Activated T-helper 2 cell treated with anti-CD3 and anti-CD28 coated beads, Interferon-gamma antibody, Interleukin-2, Interleukin-4, amounts not matched to agents 10 μg/mL and 5 μg/mL and 100 μg/mL, durations not matched to agents 14 hours and 24 hours and 36 hours (primary cell): ENCODE measurements at regions not wholly inside any gene's neighbourhood (a gene's known extent, or its start where the extent isn't known, plus 50 kb on each side); places are given as distances from the start of the nearest gene placed in this dataset.

ENCODE experiments used
- DNase-seq: peaks from one replicate; pipeline ENCODE4 v3.0.0; 2021; ENCODE audit warnings: low spot score
- H3K27ac Mint-ChIP-seq: one replicate; pipeline ENCODE4 v1.8.0; 2021; ENCODE audit warnings: mixed read lengths
- H3K27me3 Mint-ChIP-seq: one replicate; pipeline ENCODE4 v1.8.0; 2021; ENCODE audit warnings: low read depth, mixed read lengths
- H3K36me3 Mint-ChIP-seq: one replicate; pipeline ENCODE4 v1.8.0; 2021; ENCODE audit warnings: low read depth, mixed read lengths
- H3K4me1 Mint-ChIP-seq: one replicate; pipeline ENCODE4 v1.8.0; 2021; ENCODE audit warnings: low read depth, mixed read lengths
- H3K4me3 Mint-ChIP-seq: one replicate; pipeline ENCODE4 v1.8.0; 2021; ENCODE audit warnings: low read depth, mild to moderate bottlenecking, moderate library complexity, mixed read lengths
- H3K9me3 Mint-ChIP-seq: one replicate; pipeline ENCODE4 v1.8.0; 2021; ENCODE audit warnings: mixed read lengths
- intact Hi-C: fragments of 100-400 bp; cut with micrococcal nuclease; formaldehyde crosslinking; loops from one replicate; pipeline ENCODE4 v1.15.1; 2023

DNA sequence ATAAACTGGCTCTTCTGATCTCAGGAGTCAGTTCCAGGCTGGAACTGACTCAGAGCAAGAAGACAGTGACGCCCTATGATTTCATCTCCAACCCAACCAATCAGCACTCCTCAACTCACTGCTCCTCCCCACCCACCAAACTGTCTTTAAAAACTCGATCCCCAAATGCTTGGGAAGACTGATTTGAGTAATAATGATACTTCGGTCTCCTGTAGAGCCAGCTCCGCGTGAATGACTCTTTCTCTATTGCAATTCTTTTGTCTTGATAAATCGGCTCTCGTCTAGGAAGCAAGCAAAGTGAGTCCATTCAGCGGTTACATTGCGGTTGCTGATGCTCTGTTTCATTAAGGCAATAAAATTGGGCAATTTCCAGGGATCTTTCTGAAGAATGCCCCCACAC is 1025.3 kb upstream of the CNTNAP5 start:
- intact Hi-C loops = no loop called here

DNA sequence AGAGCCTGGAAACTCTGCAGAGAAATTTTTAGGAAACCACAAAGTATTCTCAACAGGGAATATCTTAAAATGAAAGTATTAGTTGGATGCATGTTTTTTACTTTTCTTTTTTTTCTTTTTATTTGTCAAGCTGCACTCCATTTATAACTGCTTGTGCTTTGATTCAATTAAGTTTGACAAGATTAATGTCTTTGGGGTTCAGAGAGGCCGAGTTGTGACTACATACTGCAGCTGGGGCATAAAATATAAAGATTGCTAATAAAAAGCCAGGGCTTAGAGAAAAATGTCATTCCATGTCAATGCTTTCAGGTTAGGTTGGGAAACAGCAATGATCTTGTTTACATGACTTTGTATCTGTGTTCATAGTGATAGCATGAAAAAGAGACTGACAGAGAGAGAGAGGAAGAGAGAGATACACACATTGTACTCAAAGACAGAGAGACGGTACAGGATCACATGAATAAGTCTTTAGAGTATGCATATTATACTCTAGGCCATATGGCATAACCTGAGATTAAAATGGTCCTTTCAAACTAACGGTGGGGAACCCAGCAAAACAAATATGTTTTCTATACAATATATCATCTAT is 1022.3 kb upstream of the CNTNAP5 start:
- H3K36me3 Mint-ChIP-seq = no peaks in the 10 kb centered on the region
- intact Hi-C loops = no loop called here
- no peak overlapping the region for H3K4me3 Mint-ChIP-seq
- DNase-seq = no peak
- no peaks in the 10 kb centered on the region for H3K27me3 Mint-ChIP-seq
- peaks cover 59% of the 10 kb centered on the region for H3K9me3 Mint-ChIP-seq
- no peak overlapping the region for H3K27ac Mint-ChIP-seq
- H3K4me1 Mint-ChIP-seq = no peaks in the 10 kb centered on the region

More for the DNA sequence above, 1025.3 kb upstream of the CNTNAP5 start:
- Mint-ChIP-seq H3K27me3 (no peaks in the 10 kb centered on the region), H3K4me1 (no peaks in the 10 kb centered on the region), H3K27ac (no peak overlapping the region), H3K36me3 (no peaks in the 10 kb centered on the region), H3K4me3 (no peak overlapping the region), H3K9me3 (peaks cover 43% of the 10 kb centered on the region)
- no peak for DNase-seq

DNA sequence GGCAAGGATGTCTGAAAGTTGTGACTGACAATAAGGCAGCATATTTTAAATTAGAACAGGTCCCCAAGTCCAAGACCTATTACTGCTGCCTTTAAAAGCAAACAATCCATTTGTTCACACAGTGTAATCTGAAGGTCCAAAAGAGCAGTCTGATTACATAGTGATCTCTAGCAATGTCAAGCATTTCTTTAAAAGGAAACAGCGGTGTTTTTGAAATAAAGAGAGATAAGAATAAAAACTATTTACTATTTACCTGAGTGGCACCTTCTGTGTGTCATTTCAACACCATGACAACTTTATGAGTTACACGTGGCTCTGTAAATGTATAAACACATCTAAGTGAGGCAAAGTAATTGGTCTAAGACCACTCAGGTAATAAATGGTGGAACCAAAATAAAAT is 1009.9 kb upstream of the CNTNAP5 start:
- intact Hi-C loops = loop anchor here (2.0 kb wide), 1 partner anchor 24 kb away; no protein-coding TSS in a partner anchor
- no peaks in the 10 kb centered on the region for H3K27me3 Mint-ChIP-seq
- H3K27ac Mint-ChIP-seq = no peak overlapping the region
- no peak for DNase-seq
- no peaks in the 10 kb centered on the region for H3K36me3 Mint-ChIP-seq
- H3K4me1 Mint-ChIP-seq = no peaks in the 10 kb centered on the region
- H3K4me3 Mint-ChIP-seq = no peak overlapping the region
- peaks cover 35% of the 10 kb centered on the region for H3K9me3 Mint-ChIP-seq

GRCh38 chr2:123035541-123035940 is 989.5 kb upstream of the CNTNAP5 start:
- intact Hi-C loops = no loop called here
- Mint-ChIP-seq H3K27ac (no peak overlapping the region), H3K9me3 (peaks cover 48% of the 10 kb centered on the region), H3K4me1 (no peaks in the 10 kb centered on the region), H3K4me3 (no peak overlapping the region), H3K27me3 (no peaks in the 10 kb centered on the region), H3K36me3 (no peaks in the 10 kb centered on the region)
- DNase-seq = no peak

DNA sequence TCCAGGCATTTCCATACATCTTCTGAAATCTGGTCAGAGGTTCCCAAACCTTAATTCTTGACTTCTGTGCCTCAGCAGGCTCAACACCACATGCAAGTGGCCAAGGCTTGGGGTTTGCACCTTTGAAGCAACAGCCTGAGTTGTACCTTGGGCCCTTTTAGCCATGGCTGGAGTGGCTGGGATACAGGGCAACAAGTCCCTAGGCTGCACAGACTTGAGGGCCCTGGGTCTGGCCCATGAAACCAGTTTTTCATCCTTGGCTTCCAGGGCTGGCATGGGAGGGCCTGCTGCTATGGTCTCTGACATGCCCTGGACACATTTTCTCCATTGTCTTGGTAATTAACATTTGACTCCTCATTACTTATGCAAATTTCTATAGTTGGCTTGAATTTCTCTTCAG is 988.8 kb upstream of the CNTNAP5 start:
- DNase-seq = no peak
- Mint-ChIP-seq H3K27me3 (no peaks in the 10 kb centered on the region), H3K9me3 (peaks cover 46% of the 10 kb centered on the region), H3K4me1 (no peaks in the 10 kb centered on the region), H3K4me3 (no peak overlapping the region), H3K27ac (no peak overlapping the region), H3K36me3 (no peaks in the 10 kb centered on the region)
- intact Hi-C loops = no loop called here

DNA sequence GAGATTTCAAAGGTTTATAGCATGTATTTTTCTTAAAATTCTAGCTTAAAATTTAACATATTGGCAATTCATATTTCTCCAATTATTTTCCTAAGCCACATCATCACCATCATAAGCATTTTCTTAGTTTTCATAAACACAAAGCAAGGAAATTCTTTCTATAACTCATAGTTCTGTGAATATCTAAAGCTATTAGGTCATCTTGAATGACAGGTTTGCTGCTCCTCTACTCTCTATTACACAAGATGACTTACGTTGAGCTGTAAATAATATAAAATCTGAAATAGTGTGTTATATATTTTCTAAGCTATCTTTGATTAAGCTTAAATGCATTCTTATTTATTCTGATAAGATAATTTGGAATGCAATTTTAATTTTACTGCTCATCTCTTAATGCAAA is 984.6 kb upstream of the CNTNAP5 start:
- no peaks in the 10 kb centered on the region for H3K27me3 Mint-ChIP-seq
- H3K4me3 Mint-ChIP-seq = no peak overlapping the region
- H3K9me3 Mint-ChIP-seq = peaks cover 29% of the 10 kb centered on the region
- no peaks in the 10 kb centered on the region for H3K4me1 Mint-ChIP-seq
- H3K27ac Mint-ChIP-seq = no peak overlapping the region
- no peaks in the 10 kb centered on the region for H3K36me3 Mint-ChIP-seq
- intact Hi-C loops = no loop called here
- DNase-seq = no peak

GRCh38 chr2:123043458-123043857 is 981.6 kb upstream of the CNTNAP5 start:
- no peak for DNase-seq
- no peaks in the 10 kb centered on the region for H3K27me3 Mint-ChIP-seq
- H3K27ac Mint-ChIP-seq = no peak overlapping the region
- no peaks in the 10 kb centered on the region for H3K4me1 Mint-ChIP-seq
- peaks cover 18% of the 10 kb centered on the region for H3K9me3 Mint-ChIP-seq
- H3K4me3 Mint-ChIP-seq = no peak overlapping the region
- no peaks in the 10 kb centered on the region for H3K36me3 Mint-ChIP-seq
- intact Hi-C loops = no loop called here

DNA sequence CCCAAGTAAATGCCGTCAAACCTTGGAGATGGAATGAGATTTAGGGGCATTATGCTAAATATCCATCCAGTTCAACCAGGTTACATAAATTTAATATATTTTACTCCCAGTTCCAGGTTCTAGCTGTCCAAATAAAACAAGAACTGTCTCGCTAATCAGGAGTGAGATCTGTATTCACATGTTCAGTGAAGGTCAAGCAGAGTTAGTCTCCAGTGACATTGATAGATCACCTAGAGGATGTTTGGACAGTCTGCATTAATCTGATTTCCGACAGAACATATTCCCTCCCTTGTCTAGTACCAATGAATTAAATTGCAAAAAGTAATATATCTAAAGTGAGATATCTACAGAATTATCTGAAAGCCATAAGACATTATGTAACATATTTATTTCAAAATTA is 979.4 kb upstream of the CNTNAP5 start:
- H3K27me3 Mint-ChIP-seq = no peaks in the 10 kb centered on the region
- H3K36me3 Mint-ChIP-seq = no peaks in the 10 kb centered on the region
- H3K4me1 Mint-ChIP-seq = no peaks in the 10 kb centered on the region
- no peak overlapping the region for H3K4me3 Mint-ChIP-seq
- intact Hi-C loops = no loop called here
- H3K9me3 Mint-ChIP-seq = peaks cover 28% of the 10 kb centered on the region
- DNase-seq = no peak
- no peak overlapping the region for H3K27ac Mint-ChIP-seq

GRCh38 chr2:123047186-123047585 is 977.9 kb upstream of the CNTNAP5 start:
- DNase-seq = no peak
- Mint-ChIP-seq H3K36me3 (no peaks in the 10 kb centered on the region), H3K27me3 (no peaks in the 10 kb centered on the region), H3K9me3 (peaks cover 32% of the 10 kb centered on the region), H3K4me3 (no peak overlapping the region), H3K27ac (no peak overlapping the region), H3K4me1 (no peaks in the 10 kb centered on the region)
- intact Hi-C loops = no loop called here

DNA sequence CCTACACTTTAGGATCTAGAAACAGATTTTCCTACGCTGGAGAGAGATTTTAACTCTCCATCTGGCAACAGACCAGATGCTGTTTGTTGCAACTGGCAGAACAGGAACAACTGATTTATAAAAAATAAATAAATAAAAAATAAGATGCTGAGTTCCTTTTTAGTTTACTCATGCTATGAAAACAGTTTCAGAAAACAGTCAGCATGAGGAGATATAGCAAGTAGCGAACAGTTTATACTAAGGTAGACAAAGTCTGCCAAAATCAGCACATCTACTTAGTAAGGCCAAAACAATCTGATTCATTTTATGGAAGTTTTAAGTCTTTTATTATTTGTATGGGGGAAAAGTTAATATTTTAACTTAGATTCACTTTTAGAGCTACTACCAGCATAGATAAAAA is 974.0 kb upstream of the CNTNAP5 start:
- Mint-ChIP-seq H3K27ac (no peak overlapping the region), H3K36me3 (no peaks in the 10 kb centered on the region), H3K9me3 (peaks cover 38% of the 10 kb centered on the region), H3K27me3 (no peaks in the 10 kb centered on the region), H3K4me3 (no peak overlapping the region), H3K4me1 (no peaks in the 10 kb centered on the region)
- no peak for DNase-seq
- intact Hi-C loops = no loop called here

GRCh38 chr2:123061534-123061933 is 963.6 kb upstream of the CNTNAP5 start:
- intact Hi-C loops = no loop called here
- Mint-ChIP-seq H3K4me3 (no peak overlapping the region), H3K36me3 (no peaks in the 10 kb centered on the region), H3K9me3 (peaks cover 51% of the 10 kb centered on the region), H3K4me1 (no peaks in the 10 kb centered on the region), H3K27me3 (no peaks in the 10 kb centered on the region), H3K27ac (no peak overlapping the region)
- no peak for DNase-seq

- Mint-ChIP-seq H3K9me3 (peaks cover 31% of the 10 kb centered on the region), H3K4me1 (no peaks in the 10 kb centered on the region), H3K27me3 (no peaks in the 10 kb centered on the region), H3K27ac (no peak overlapping the region), H3K4me3 (no peak overlapping the region), H3K36me3 (no peaks in the 10 kb centered on the region)
- DNase-seq = no peak
- intact Hi-C loops = no loop called here
These were observed 951.7 kb upstream of the CNTNAP5 start for GRCh38 chr2:123073371-123073770.

DNA sequence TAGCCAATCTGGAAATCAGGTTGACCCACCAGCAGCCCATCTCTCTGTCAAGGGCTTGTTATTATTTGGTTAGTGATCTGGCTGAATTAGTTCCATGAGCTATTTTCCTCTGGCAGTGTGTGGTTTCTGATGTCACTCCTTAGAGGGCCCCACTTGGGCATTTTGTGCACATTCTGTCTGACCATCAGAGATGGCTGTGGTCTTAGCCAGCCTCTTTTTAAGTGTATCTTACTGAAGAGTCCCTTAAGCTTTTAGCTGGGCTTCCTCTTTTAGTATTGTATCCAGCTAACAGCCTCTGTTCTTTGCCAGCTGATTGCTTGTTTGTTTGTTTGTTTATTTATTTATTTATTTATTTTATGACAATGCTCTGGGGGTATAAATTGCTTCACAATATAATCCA is 951.1 kb upstream of the CNTNAP5 start:
- no peak overlapping the region for H3K27ac Mint-ChIP-seq

GRCh38 chr2:123077101-123077500 is 948.0 kb upstream of the CNTNAP5 start:
- H3K4me3 Mint-ChIP-seq = no peak overlapping the region
- H3K27ac Mint-ChIP-seq = no peak overlapping the region
- no peak for DNase-seq
- no peaks in the 10 kb centered on the region for H3K4me1 Mint-ChIP-seq
- peaks cover 41% of the 10 kb centered on the region for H3K9me3 Mint-ChIP-seq
- no peaks in the 10 kb centered on the region for H3K27me3 Mint-ChIP-seq
- no peaks in the 10 kb centered on the region for H3K36me3 Mint-ChIP-seq
- intact Hi-C loops = no loop called here

More for the DNA sequence above, 951.1 kb upstream of the CNTNAP5 start:
- H3K36me3 Mint-ChIP-seq = no peaks in the 10 kb centered on the region
- peaks cover 31% of the 10 kb centered on the region for H3K9me3 Mint-ChIP-seq
- H3K4me1 Mint-ChIP-seq = no peaks in the 10 kb centered on the region
- no peaks in the 10 kb centered on the region for H3K27me3 Mint-ChIP-seq
- DNase-seq = no peak
- intact Hi-C loops = no loop called here
- no peak overlapping the region for H3K4me3 Mint-ChIP-seq
